SK-N-MC (cell line): ENCODE measurements at regions not wholly inside any gene's neighbourhood (a gene's known extent, or its start where the extent isn't known, plus 50 kb on each side); places are given as distances from the start of the nearest gene placed in this dataset.

Experiments used
- EZH2 ChIP-seq: fragments of 200-600 bp; sonication (generic); IDR thresholded peaks from one replicate; pipeline ENCODE4 v1.6.1; 2017; ENCODE audit warnings: antibody characterized with exemption
- FOXP2 ChIP-seq: optimal IDR thresholded peaks from 2 replicates; pipeline ENCODE3; 2011; ENCODE audit warnings: mild to moderate bottlenecking, moderate library complexity; ENCODE audit not compliant: insufficient read depth; ENCODE audit errors: extremely low read length, control extremely low read depth
- POLR2AphosphoS5 ChIP-seq: IDR thresholded peaks from 2 replicates; pipeline ENCODE4 v1.6.1; 2012; ENCODE audit warnings: mild to moderate bottlenecking, low read depth, low read length, borderline replicate concordance

GRCh38 chr13:26813980-26814348, 53.4 kb upstream of the GPR12 start:
- TF ChIP-seq POLR2AphosphoS5 (no peak), EZH2 (no peak), FOXP2 (no peak)
